ENCODE measurements at regions not wholly inside any gene's neighbourhood (a gene's known extent, or its start where the extent isn't known, plus 50 kb on each side); places are given as distances from the start of the nearest gene placed in this dataset.

DNA sequence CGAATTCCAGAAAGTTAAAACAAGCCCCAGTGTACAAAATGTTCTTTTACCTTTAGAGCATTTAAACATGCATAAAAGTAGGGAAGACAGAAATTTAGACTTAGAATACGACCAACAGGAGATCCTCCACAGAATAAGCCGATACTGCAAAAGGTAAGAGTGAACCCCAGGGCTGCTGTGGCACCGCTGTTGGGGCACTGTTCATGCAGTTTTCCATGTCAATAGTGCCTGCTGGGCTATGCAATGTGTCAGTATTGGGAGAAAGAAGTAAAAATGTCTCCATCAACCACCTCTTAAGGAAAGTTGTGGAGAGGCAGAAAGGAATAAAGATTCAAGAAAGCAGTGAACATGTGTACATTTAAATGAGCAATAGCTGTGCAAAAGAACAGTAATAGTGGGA is 326.5 kb upstream of the SEMA3C start:
- no peak overlapping the region for H2AK5ac ChIP-seq (ENCODE audit: low read depth, low read length)
- 24% methylated on average over 4 of the region's 4 CpGs; no CpG with 5 or more reads in 1 of the 2 experiments for WGBS, 2 experiments (ENCODE audit: extremely low coverage in 1 of 2, insufficient coverage in 1 of 2, insufficient read length in 1 of 2, insufficient replicate concordance in 2 of 2, low coverage in 1 of 2, low lambda C conversion rate in 2 of 2, missing lambda C conversion rate in 1 of 2)
- ChIA-PET CTCF (ENCODE audit: partially characterized antibody) (no interaction called here), POLR2A (ENCODE audit: partially characterized antibody) (no interaction called here)
- no peaks in the 10 kb centered on the region for H3K9me3 ChIP-seq (ENCODE audit: insufficient read depth in 2 of 2, low read depth in 1 of 2, low read length in 1 of 2)
- H2BK15ac ChIP-seq (ENCODE audit: low read length), result no peak overlapping the region
- no peak overlapping the region for H2BK12ac ChIP-seq (ENCODE audit: low read depth, low read length)
- no peak overlapping the region for H3K27ac ChIP-seq (ENCODE audit: low read depth, low read length)
- no peak overlapping the region for H3K23ac ChIP-seq (ENCODE audit: insufficient read length)
- peak overlapping the region; percentile 8 for H4K91ac ChIP-seq (replicated peaks; ENCODE audit: insufficient read length, low read length)
- no peak overlapping the region for H3K4ac ChIP-seq (replicated peaks; ENCODE audit: insufficient read length, low read depth, low read length)
- no peaks in the 10 kb centered on the region for H3K23me2 ChIP-seq (ENCODE audit: low read depth, low read length)
- no peak overlapping the region for H2BK20ac ChIP-seq (ENCODE audit: low read length)
- H3K4me1 ChIP-seq (replicated peaks in 1 of 4; ENCODE audit: control insufficient read depth in 3 of 4, insufficient read depth in 4 of 4, low read length in 3 of 4), result no peaks in the 10 kb centered on the region; a peak in 2 of 7 replicates
- no peaks in the 10 kb centered on the region for H3K36me3 ChIP-seq (ENCODE audit: control insufficient read depth in 2 of 4, insufficient read depth in 4 of 4, low read length in 3 of 4)
- no peak overlapping the region for H2BK120ac ChIP-seq (replicated peaks; ENCODE audit: low read depth, low read length)
- no peak overlapping the region for H3K14ac ChIP-seq (ENCODE audit: insufficient read length)
- H4K8ac ChIP-seq (ENCODE audit: extremely low read depth, insufficient read depth, low read length), result no peak overlapping the region
- no peaks in the 10 kb centered on the region for H3K79me2 ChIP-seq (ENCODE audit: control insufficient read depth in 1 of 2, insufficient read depth in 2 of 2, low read length in 2 of 2)
- peak; percentile 45 for FAIRE-seq
- no peak overlapping the region for H2BK5ac ChIP-seq (ENCODE audit: low read depth, low read length)
- no peak overlapping the region for H2AFZ ChIP-seq (ENCODE audit: low read length)
- peak overlapping the region; percentile 32 to 50; a peak in 1 of 4 replicates for H3K4me2 ChIP-seq (ENCODE audit: insufficient read depth in 1 of 2, low read depth in 2 of 2, low read length in 2 of 2)
- no peak overlapping the region for H3K18ac ChIP-seq (ENCODE audit: extremely low read depth, low read length)
- no peak overlapping the region for H3K56ac ChIP-seq (replicated peaks; ENCODE audit: insufficient read length, low read depth, low read length)
- H4K20me1 ChIP-seq (replicated peaks in 1 of 2; ENCODE audit: control insufficient read depth in 1 of 2, insufficient read depth in 2 of 2, low read length in 2 of 2), result no peaks in the 10 kb centered on the region
- H3K79me1 ChIP-seq (ENCODE audit: low read depth, low read length), result no peaks in the 10 kb centered on the region
- H3K27me3 ChIP-seq (replicated peaks in 1 of 4; ENCODE audit: control insufficient read depth in 3 of 4, extremely low read depth in 1 of 4, insufficient read depth in 3 of 4, low read length in 3 of 4), result no peaks in the 10 kb centered on the region
- DNase-seq (ENCODE audit: low read depth in 1 of 2, low spot score in 2 of 2), result no peak
- H4K5ac ChIP-seq (ENCODE audit: insufficient read length, low read depth, low read length), result no peak overlapping the region
- no peak overlapping the region for H3K9ac ChIP-seq (replicated peaks in 1 of 4; ENCODE audit: extremely low read depth in 1 of 4, low read depth in 3 of 4, low read length in 3 of 4)
- H3K4me3 ChIP-seq (ENCODE audit: extremely low read depth in 1 of 4, insufficient read depth in 2 of 4, low read depth in 3 of 4, low read length in 4 of 4), result peak overlapping the region in 1 of 4 experiments; percentile 24; a peak in 2 of 8 replicates
- TF ChIP-seq YY1 (IDR thresholded peaks at IDR 0.05; ENCODE audit: low read depth, low read length) (peak; percentile 52; the same call in 1 of the 2 replicates), SP2 (IDR thresholded peaks at IDR 0.05; ENCODE audit: low read length) (no peak), MAFK (IDR thresholded peaks at IDR 0.05; ENCODE audit: low read depth, low read length) (no peak; the same call in 1 of the 2 replicates), BACH1 (IDR thresholded peaks at IDR 0.05; ENCODE audit: low read length) (no peak), TBP (IDR thresholded peaks at IDR 0.05; ENCODE audit: low read depth, low read length) (no peak), POU5F1 (IDR thresholded peaks at IDR 0.05; ENCODE audit: low read depth, low read length) (peak; percentile 80; the same call in 1 of the 2 replicates), POLR2A (IDR thresholded peaks at IDR 0.05; ENCODE audit: control extremely low read depth in 1 of 2, low read depth in 2 of 2, low read length in 2 of 2) (no peak), TCF12 (IDR thresholded peaks at IDR 0.05; ENCODE audit: low read depth, low read length) (0 out of 2 replicates have a peak, but pooled peaks have one; percentile 54), EGR1 (IDR thresholded peaks at IDR 0.05; ENCODE audit: borderline replicate concordance, low read depth, low read length) (no peak), ASH2L (IDR thresholded peaks at IDR 0.05; ENCODE audit: low read length) (no peak), TEAD4 (IDR thresholded peaks at IDR 0.05; ENCODE audit: low read depth, low read length) (peak; percentile 47; the same call in 1 of the 2 replicates)
